ENCODE measurements at regions not wholly inside any gene's neighbourhood (a gene's known extent, or its start where the extent isn't known, plus 50 kb on each side); places are given as distances from the start of the nearest gene placed in this dataset.
A peak's percentile ranks its signal among the peaks of the same experiment; 100 is the strongest.

- ATAC-seq: no peak
- intact Hi-C loops (cut with micrococcal nuclease): no loop called here
- Histone ChIP-seq H3F3A (ENCODE audit: low read length, unreplicated experiment) (no peaks in the 10 kb centered on the region), H3K9ac (ENCODE audit: low read length) (no peak overlapping the region), H3K79me2 (ENCODE audit: low read length) (no peaks in the 10 kb centered on the region), H3K4me3 (ENCODE audit: low read length) (no peak overlapping the region), H3K36me3 (ENCODE audit: low read depth, low read length) (no peaks in the 10 kb centered on the region), H3K27ac (ENCODE audit: low read length) (no peak overlapping the region), H3K27me3 (ENCODE audit: low read length) (no peaks in the 10 kb centered on the region), H3K4me2 (ENCODE audit: low read length) (no peak overlapping the region), H3K4me1 (ENCODE audit: insufficient read depth, low read length) (0 out of 2 replicates have a peak, but pooled peaks cover 3% of the 10 kb centered on the region), H2AFZ (ENCODE audit: low read length) (no peak overlapping the region), H3K9me3 (ENCODE audit: low read length) (no peaks in the 10 kb centered on the region), H3K9me2 (replicated peaks; ENCODE audit: low read length) (no peaks in the 10 kb centered on the region), H4K20me1 (ENCODE audit: low read length) (no peaks in the 10 kb centered on the region)
- POLR2A ChIA-PET (ENCODE audit: unreplicated experiment): no interaction called here
- no peak for DNase-seq
- no TSS peak for BruUV-seq (replicated peaks)
- CTCF ChIA-PET: no interaction called here
- TF ChIP-seq EZH2 (IDR thresholded peaks at IDR 0.05; ENCODE audit: low read length, unreplicated experiment) (no peak), CTCF (conservative IDR thresholded peaks at IDR 0.05; ENCODE audit: low read depth, low read length) (no peak), EZH2phosphoT487 (IDR thresholded peaks at IDR 0.05; ENCODE audit: borderline replicate concordance, low read length) (no peak)
Observed at GRCh38 chr9:38335686-38336085, 56.8 kb upstream of the ALDH1B1 start.

- H3K27ac ChIP-seq (ENCODE audit: low read length): no peak overlapping the region
- H3K36me3 ChIP-seq (ENCODE audit: low read depth, low read length): no peaks in the 10 kb centered on the region
- CTCF ChIA-PET: no interaction called here
- ATAC-seq (no peak), DNase-seq (no peak)
- H2AFZ ChIP-seq (ENCODE audit: low read length): no peak overlapping the region
- no peaks in the 10 kb centered on the region for H3K9me3 ChIP-seq (ENCODE audit: low read length)
- H3K4me1 ChIP-seq (ENCODE audit: insufficient read depth, low read length): 0 out of 2 replicates have a peak, but pooled peaks cover 3% of the 10 kb centered on the region
- no peaks in the 10 kb centered on the region for H3K79me2 ChIP-seq (ENCODE audit: low read length)
- no peaks in the 10 kb centered on the region for H3K27me3 ChIP-seq (ENCODE audit: low read length)
- POLR2A ChIA-PET (ENCODE audit: unreplicated experiment): no interaction called here
- no peak overlapping the region for H3K9ac ChIP-seq (ENCODE audit: low read length)
- intact Hi-C loops (cut with micrococcal nuclease): no loop called here
- no peaks in the 10 kb centered on the region for H4K20me1 ChIP-seq (ENCODE audit: low read length)
- no peak overlapping the region for H3K4me3 ChIP-seq (ENCODE audit: low read length)
- no peaks in the 10 kb centered on the region for H3F3A ChIP-seq (ENCODE audit: low read length, unreplicated experiment)
- no peaks in the 10 kb centered on the region for H3K9me2 ChIP-seq (replicated peaks; ENCODE audit: low read length)
- no peak overlapping the region for H3K4me2 ChIP-seq (ENCODE audit: low read length)
- TF ChIP-seq EZH2phosphoT487 (IDR thresholded peaks at IDR 0.05; ENCODE audit: borderline replicate concordance, low read length) (no peak), CTCF (conservative IDR thresholded peaks at IDR 0.05; ENCODE audit: low read depth, low read length) (peak; percentile 41; the same call in 1 of the 2 replicates)
- BruUV-seq (replicated peaks): no TSS peak
Observed at GRCh38 chr9:38334234-38334633, 58.3 kb upstream of the ALDH1B1 start.

GRCh38 chr9:38333047-38333446 lies 59.5 kb upstream of the ALDH1B1 start:
- POLR2A ChIA-PET (ENCODE audit: unreplicated experiment): no interaction called here
- TF ChIP-seq EZH2phosphoT487 (IDR thresholded peaks at IDR 0.05; ENCODE audit: borderline replicate concordance, low read length) (no peak), EZH2 (IDR thresholded peaks at IDR 0.05; ENCODE audit: low read length, unreplicated experiment) (no peak), CTCF (conservative IDR thresholded peaks at IDR 0.05; ENCODE audit: low read depth, low read length) (no peak)
- intact Hi-C loops (cut with micrococcal nuclease): no loop called here

More at GRCh38 chr9:38333047-38333446, 59.5 kb upstream of the ALDH1B1 start:
- Histone ChIP-seq H3K4me3 (ENCODE audit: low read length) (no peak overlapping the region), H3K79me2 (ENCODE audit: low read length) (no peaks in the 10 kb centered on the region), H3K9me3 (ENCODE audit: low read length) (no peaks in the 10 kb centered on the region), H3F3A (ENCODE audit: low read length, unreplicated experiment) (no peaks in the 10 kb centered on the region), H3K36me3 (ENCODE audit: low read depth, low read length) (no peaks in the 10 kb centered on the region), H3K4me2 (ENCODE audit: low read length) (no peak overlapping the region), H4K20me1 (ENCODE audit: low read length) (no peaks in the 10 kb centered on the region), H3K27me3 (ENCODE audit: low read length) (no peaks in the 10 kb centered on the region), H3K4me1 (ENCODE audit: insufficient read depth, low read length) (no peaks in the 10 kb centered on the region), H3K27ac (ENCODE audit: low read length) (no peak overlapping the region), H3K9me2 (replicated peaks; ENCODE audit: low read length) (no peaks in the 10 kb centered on the region), H2AFZ (ENCODE audit: low read length) (no peak overlapping the region), H3K9ac (ENCODE audit: low read length) (no peak overlapping the region)
- DNase-seq: no peak
- BruUV-seq (replicated peaks): no TSS peak
- ATAC-seq: no peak
- CTCF ChIA-PET: no interaction called here

Data from PC-3 (cell line).